ENCODE measurements at regions not wholly inside any gene's neighbourhood (a gene's known extent, or its start where the extent isn't known, plus 50 kb on each side); places are given as distances from the start of the nearest gene placed in this dataset.

DNA sequence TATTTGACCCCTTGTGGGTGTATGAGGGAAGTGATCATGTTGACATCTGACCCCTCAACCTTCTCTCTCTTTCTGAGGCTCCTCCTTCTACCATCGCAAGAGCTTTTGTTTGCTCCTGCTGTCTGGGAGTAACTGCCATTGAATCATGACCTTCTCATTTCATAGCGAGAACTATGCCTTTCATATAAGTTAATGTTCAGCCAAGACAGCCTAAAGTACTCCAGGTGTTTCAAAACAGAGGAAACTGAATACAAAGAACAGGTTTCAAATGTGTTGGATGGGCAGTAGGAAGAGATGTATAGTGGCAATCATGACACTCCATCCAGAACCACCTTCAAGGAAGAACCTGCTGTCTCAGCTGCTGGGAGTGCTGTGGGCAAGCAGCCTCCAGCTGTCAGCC is 403.1 kb downstream of the MID1IP1 start:
- Histone ChIP-seq H3K4me1 (no peaks in the 10 kb centered on the region), H3K9me3 (no peaks in the 10 kb centered on the region), H3K27ac (no peak overlapping the region), H3K4me3 (no peak overlapping the region), H3K27me3 (ENCODE audit: low read depth) (no peaks in the 10 kb centered on the region), H3K36me3 (no peaks in the 10 kb centered on the region)
- no peak for ATAC-seq
- intact Hi-C loops (cut with DNase I), result no loop called here
- DNase-seq, result no peak
- TF ChIP-seq, protein P1, sequence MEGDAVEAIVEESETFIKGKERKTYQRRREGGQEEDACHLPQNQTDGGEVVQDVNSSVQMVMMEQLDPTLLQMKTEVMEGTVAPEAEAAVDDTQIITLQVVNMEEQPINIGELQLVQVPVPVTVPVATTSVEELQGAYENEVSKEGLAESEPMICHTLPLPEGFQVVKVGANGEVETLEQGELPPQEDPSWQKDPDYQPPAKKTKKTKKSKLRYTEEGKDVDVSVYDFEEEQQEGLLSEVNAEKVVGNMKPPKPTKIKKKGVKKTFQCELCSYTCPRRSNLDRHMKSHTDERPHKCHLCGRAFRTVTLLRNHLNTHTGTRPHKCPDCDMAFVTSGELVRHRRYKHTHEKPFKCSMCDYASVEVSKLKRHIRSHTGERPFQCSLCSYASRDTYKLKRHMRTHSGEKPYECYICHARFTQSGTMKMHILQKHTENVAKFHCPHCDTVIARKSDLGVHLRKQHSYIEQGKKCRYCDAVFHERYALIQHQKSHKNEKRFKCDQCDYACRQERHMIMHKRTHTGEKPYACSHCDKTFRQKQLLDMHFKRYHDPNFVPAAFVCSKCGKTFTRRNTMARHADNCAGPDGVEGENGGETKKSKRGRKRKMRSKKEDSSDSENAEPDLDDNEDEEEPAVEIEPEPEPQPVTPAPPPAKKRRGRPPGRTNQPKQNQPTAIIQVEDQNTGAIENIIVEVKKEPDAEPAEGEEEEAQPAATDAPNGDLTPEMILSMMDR (IDR thresholded peaks at IDR 0.05), result no peak

DNA sequence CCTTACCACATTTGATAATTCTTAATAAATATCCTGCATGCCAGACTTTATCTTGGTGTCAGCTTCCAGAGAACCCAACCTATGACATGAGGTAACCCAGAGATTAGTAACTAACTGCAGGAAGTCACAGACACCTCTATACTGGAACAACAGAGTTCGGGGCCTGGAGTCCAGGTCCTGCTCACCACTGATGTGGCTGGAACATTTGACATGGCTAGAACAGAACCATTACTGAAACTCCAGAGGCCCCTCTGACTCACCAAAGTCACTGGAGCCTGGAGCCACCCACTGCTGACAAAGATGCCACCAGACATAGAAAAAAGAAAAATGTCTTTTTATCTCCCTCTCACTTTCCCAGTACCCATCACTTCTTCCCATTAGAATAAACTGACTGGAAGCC is 403.7 kb downstream of the MID1IP1 start:
- TF ChIP-seq, protein P1 (IDR thresholded peaks at IDR 0.05), result no peak
- no peak overlapping the region for H3K4me3 ChIP-seq
- no peaks in the 10 kb centered on the region for H3K36me3 ChIP-seq
- H3K27ac ChIP-seq, result no peak overlapping the region
- intact Hi-C loops (cut with DNase I), result no loop called here
- DNase-seq (no peak), ATAC-seq (no peak)
- H3K27me3 ChIP-seq (ENCODE audit: low read depth), result no peaks in the 10 kb centered on the region
- H3K4me1 ChIP-seq, result no peaks in the 10 kb centered on the region
- no peaks in the 10 kb centered on the region for H3K9me3 ChIP-seq

DNA sequence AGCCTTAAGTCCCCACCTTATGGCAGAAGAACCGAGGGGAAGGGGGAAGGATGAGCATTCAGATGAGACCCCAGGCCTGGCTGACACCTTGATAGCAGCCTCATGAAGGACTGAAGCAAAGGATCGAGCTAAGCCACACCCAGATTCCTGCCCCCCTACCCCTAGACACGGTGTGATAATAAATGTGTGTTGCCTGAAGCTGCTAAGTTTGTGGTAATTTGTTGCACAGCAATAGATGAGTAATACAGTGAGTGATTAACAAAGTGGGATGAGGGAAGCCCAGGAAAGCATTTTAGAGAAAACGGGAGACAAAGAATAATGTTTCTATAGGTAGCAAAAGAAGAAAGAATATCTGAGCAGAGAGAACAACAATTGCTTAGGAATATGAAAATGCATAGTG is 404.2 kb downstream of the MID1IP1 start:
- no peaks in the 10 kb centered on the region for H3K36me3 ChIP-seq
- no peaks in the 10 kb centered on the region for H3K27me3 ChIP-seq (ENCODE audit: low read depth)
- no peak for ATAC-seq
- no peaks in the 10 kb centered on the region for H3K9me3 ChIP-seq
- H3K4me1 ChIP-seq, result no peaks in the 10 kb centered on the region
- H3K27ac ChIP-seq, result no peak overlapping the region
- TF ChIP-seq, protein P1 (IDR thresholded peaks at IDR 0.05), result no peak
- H3K4me3 ChIP-seq, result no peak overlapping the region
- DNase-seq, result no peak
- intact Hi-C loops (cut with DNase I), result no loop called here

DNA sequence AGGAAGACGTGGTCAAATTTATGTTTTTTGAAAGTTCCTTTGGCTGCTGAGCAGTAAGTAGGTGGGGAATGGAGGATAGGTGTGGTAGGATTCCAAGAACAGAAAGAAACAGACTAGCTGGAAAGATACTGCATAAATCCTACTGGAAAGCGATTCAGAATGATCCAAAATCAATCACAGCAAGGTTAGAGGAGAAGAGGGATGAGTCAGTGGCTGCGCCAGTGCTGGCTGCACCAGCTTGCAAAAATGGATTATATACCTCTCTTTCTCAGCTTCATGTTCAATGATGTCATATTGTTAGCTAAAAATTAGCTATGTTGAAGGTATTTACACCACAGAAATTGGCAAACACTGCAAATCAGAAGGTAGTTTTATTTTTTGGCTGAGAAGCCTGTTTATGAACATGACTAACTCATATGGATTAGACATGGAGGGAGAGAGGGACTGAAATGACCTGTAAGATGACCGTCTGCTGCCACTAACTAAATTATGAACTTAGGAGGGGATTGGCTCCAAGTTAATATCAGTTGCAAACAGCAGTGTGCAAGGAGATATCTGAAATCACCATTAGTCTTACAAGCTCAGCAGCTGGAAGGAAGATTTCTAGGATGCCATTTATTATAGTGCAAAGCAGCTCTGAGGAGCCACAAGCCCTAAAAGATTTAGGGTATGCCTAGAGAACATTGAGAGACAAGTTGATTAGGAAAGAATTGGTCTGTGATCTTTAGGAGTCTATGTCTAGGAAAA is 405.3 kb downstream of the MID1IP1 start:
- DNase-seq (no peak), ATAC-seq (no peak)
- TF ChIP-seq, protein P1 (IDR thresholded peaks at IDR 0.05), result no peak
- H3K4me3 ChIP-seq, result no peak overlapping the region
- no peaks in the 10 kb centered on the region for H3K27me3 ChIP-seq (ENCODE audit: low read depth)
- H3K36me3 ChIP-seq, result no peaks in the 10 kb centered on the region
- H3K27ac ChIP-seq, result no peak overlapping the region
- H3K9me3 ChIP-seq, result no peaks in the 10 kb centered on the region
- no peaks in the 10 kb centered on the region for H3K4me1 ChIP-seq
- intact Hi-C loops (cut with DNase I), result no loop called here

DNA sequence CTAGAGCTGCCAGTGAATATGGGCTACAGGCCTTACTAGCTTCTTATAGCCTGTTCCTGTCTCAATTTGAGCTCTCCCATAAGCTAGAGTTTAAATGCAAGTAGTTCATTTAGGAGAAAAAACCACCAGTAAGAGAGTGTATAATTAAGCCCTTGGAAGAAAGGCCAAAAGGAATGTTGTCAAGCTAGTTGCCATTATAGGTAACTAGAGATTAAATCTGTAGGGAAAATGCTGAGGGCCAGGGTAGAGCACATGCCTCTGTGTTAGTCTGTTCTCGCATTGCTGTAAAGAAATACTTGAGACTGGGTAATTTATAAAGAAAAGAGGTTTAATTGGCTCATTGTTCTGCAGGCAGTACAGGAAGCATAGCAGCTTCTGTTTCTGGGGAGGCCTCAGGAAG is 410.2 kb downstream of the MID1IP1 start:
- no peak overlapping the region for H3K4me3 ChIP-seq
- H3K4me1 ChIP-seq, result no peaks in the 10 kb centered on the region
- ATAC-seq, result no peak
- intact Hi-C loops (cut with DNase I), result no loop called here
- no peaks in the 10 kb centered on the region for H3K9me3 ChIP-seq
- DNase-seq, result no peak
- no peak overlapping the region for H3K27ac ChIP-seq
- TF ChIP-seq, protein P1 (IDR thresholded peaks at IDR 0.05), result no peak
- H3K27me3 ChIP-seq (ENCODE audit: low read depth), result no peaks in the 10 kb centered on the region
- H3K36me3 ChIP-seq, result no peaks in the 10 kb centered on the region

Data from lower lobe of right lung (tissue), 2 donors.